ENCODE measurements at regions not wholly inside any gene's neighbourhood (a gene's known extent, or its start where the extent isn't known, plus 50 kb on each side); places are given as distances from the start of the nearest gene placed in this dataset.

- DNase-seq (ENCODE audit: low read depth in 1 of 2, low spot score in 1 of 2), result no peak
Measured at GRCh38 chr1:234690872-234691271, 80.9 kb upstream of the IRF2BP2 start.

- no peak for DNase-seq (ENCODE audit: low read depth in 1 of 2, low spot score in 1 of 2)
Measured at GRCh38 chr1:234689236-234689635, 79.3 kb upstream of the IRF2BP2 start.

GRCh38 chr1:234687011-234687410, 77.0 kb upstream of the IRF2BP2 start:
- no peak for DNase-seq (ENCODE audit: low read depth in 1 of 2, low spot score in 1 of 2)

- DNase-seq (ENCODE audit: low read depth in 1 of 2, low spot score in 1 of 2), result no peak
Measured at GRCh38 chr1:234686035-234686434, 76.1 kb upstream of the IRF2BP2 start.

- DNase-seq (ENCODE audit: low read depth in 1 of 2, low spot score in 1 of 2), result no peak
Measured at GRCh38 chr1:234684856-234685255, 74.9 kb upstream of the IRF2BP2 start.

- DNase-seq (ENCODE audit: low read depth in 1 of 2, low spot score in 1 of 2), result no peak
Measured at GRCh38 chr1:234683861-234684632, 74.1 kb upstream of the IRF2BP2 start.

- DNase-seq (ENCODE audit: low read depth in 1 of 2, low spot score in 1 of 2), result no peak
Measured at GRCh38 chr1:234683127-234683860, 73.3 kb upstream of the IRF2BP2 start.

- DNase-seq (ENCODE audit: low read depth in 1 of 2, low spot score in 1 of 2), result no peak
Measured at GRCh38 chr1:234681990-234682389, 72.0 kb upstream of the IRF2BP2 start.

GRCh38 chr1:234681065-234681464, 71.1 kb upstream of the IRF2BP2 start:
- no peak for DNase-seq (ENCODE audit: low read depth in 1 of 2, low spot score in 1 of 2)

- DNase-seq (ENCODE audit: low read depth in 1 of 2, low spot score in 1 of 2), result no peak
Measured at GRCh38 chr1:234680331-234680904, 70.4 kb upstream of the IRF2BP2 start.

GRCh38 chr1:234676103-234676594, 66.2 kb upstream of the IRF2BP2 start:
- DNase-seq (ENCODE audit: low read depth in 1 of 2, low spot score in 1 of 2), result no peak

GRCh38 chr1:234675572-234675971, 65.6 kb upstream of the IRF2BP2 start:
- DNase-seq (ENCODE audit: low read depth in 1 of 2, low spot score in 1 of 2), result no peak

- DNase-seq (ENCODE audit: low read depth in 1 of 2, low spot score in 1 of 2), result no peak
Measured at GRCh38 chr1:234675006-234675405, 65.0 kb upstream of the IRF2BP2 start.

GRCh38 chr1:234674218-234674815, 64.3 kb upstream of the IRF2BP2 start:
- DNase-seq (ENCODE audit: low read depth in 1 of 2, low spot score in 1 of 2), result no peak

- DNase-seq (ENCODE audit: low read depth in 1 of 2, low spot score in 1 of 2), result no peak
Measured at GRCh38 chr1:234672349-234673135, 62.6 kb upstream of the IRF2BP2 start.

GRCh38 chr1:234670967-234671626, 61.1 kb upstream of the IRF2BP2 start:
- no peak for DNase-seq (ENCODE audit: low read depth in 1 of 2, low spot score in 1 of 2)

GRCh38 chr1:234669499-234669898, 59.5 kb upstream of the IRF2BP2 start:
- DNase-seq (ENCODE audit: low read depth in 1 of 2, low spot score in 1 of 2), result no peak

- no peak for DNase-seq (ENCODE audit: low read depth in 1 of 2, low spot score in 1 of 2)
Measured at GRCh38 chr1:234668577-234668955, 58.6 kb upstream of the IRF2BP2 start.

GRCh38 chr1:234667600-234668576, 57.9 kb upstream of the IRF2BP2 start:
- no peak for DNase-seq (ENCODE audit: low read depth in 1 of 2, low spot score in 1 of 2)
